Astrocyte (in vitro differentiated cells and primary cell): ENCODE measurements at regions not wholly inside any gene's neighbourhood (a gene's known extent, or its start where the extent isn't known, plus 50 kb on each side); places are given as distances from the start of the nearest gene placed in this dataset.
A peak's percentile ranks its signal among the peaks of the same experiment; 100 is the strongest.

Source experiments
- DNase-seq: peaks from one replicate; pipeline ENCODE4 v3.0.0-alpha.2; 2010; ENCODE audit warnings: low read depth
- FAIRE-seq: peaks from 2 replicates; lab custom pipeline; 2011; peaks lifted over from hg19 to GRCh38; lab: Jason Lieb, UNC
- H2AFZ ChIP-seq: 2 replicates; pipeline ENCODE4 v1.6.0; 2012; ENCODE audit warnings: low read depth, low read length, inconsistent platforms
- H3K27ac ChIP-seq: 2 replicates; pipeline ENCODE4 v1.5.1; 2011; ENCODE audit warnings: low read depth, low read length, inconsistent platforms
- H3K27me3 ChIP-seq: 2 replicates; pipeline ENCODE4 v1.6.0; 2011; ENCODE audit warnings: low read length, inconsistent platforms; ENCODE audit not compliant: insufficient read depth
- H3K36me3 ChIP-seq: 2 replicates; pipeline ENCODE4 v1.5.1; 2011; ENCODE audit warnings: low read length, inconsistent platforms; ENCODE audit not compliant: insufficient read depth
- H3K4me1 ChIP-seq: 2 replicates; pipeline ENCODE4 v1.5.1; 2011; ENCODE audit warnings: low read length, inconsistent platforms; ENCODE audit not compliant: insufficient read depth
- H3K4me2 ChIP-seq: 2 replicates; pipeline ENCODE4 v1.6.0; 2012; ENCODE audit warnings: low read length, inconsistent platforms
- H3K4me3 ChIP-seq: 2 replicates; pipeline ENCODE4 v1.5.1; 2011; ENCODE audit warnings: low read depth, mild to moderate bottlenecking, low read length, inconsistent platforms; ENCODE audit not compliant: insufficient read depth
- H3K79me2 ChIP-seq: 2 replicates; pipeline ENCODE4 v1.6.0; 2012; ENCODE audit warnings: mild to moderate bottlenecking, low read length, inconsistent platforms; ENCODE audit not compliant: insufficient read depth
- H3K9ac ChIP-seq: 2 replicates; pipeline ENCODE4 v1.6.0; 2012; ENCODE audit warnings: mild to moderate bottlenecking, low read length, inconsistent platforms
- H3K9me3 ChIP-seq: 2 replicates; pipeline ENCODE4 v1.5.1; 2012; ENCODE audit warnings: low read depth, mild to moderate bottlenecking, low read length, inconsistent platforms; ENCODE audit not compliant: insufficient read depth
- H4K20me1 ChIP-seq: 2 replicates; pipeline ENCODE4 v1.6.0; 2012; ENCODE audit warnings: low read length, inconsistent platforms; ENCODE audit not compliant: insufficient read depth
- H3K27ac Mint-ChIP-seq: one replicate; pipeline ENCODE4 v1.8.0; 2021; ENCODE audit warnings: mild to moderate bottlenecking, mixed read lengths; ENCODE audit not compliant: unreplicated experiment
- H3K27me3 Mint-ChIP-seq: one replicate; pipeline ENCODE4 v1.8.0; 2021; ENCODE audit warnings: low read depth, mixed read lengths; ENCODE audit not compliant: unreplicated experiment
- H3K36me3 Mint-ChIP-seq: one replicate; pipeline ENCODE4 v1.8.0; 2021; ENCODE audit warnings: low read depth, mixed read lengths; ENCODE audit not compliant: unreplicated experiment
- H3K4me1 Mint-ChIP-seq: one replicate; pipeline ENCODE4 v1.8.0; 2021; ENCODE audit warnings: low read depth, mixed read lengths; ENCODE audit not compliant: unreplicated experiment
- H3K4me3 Mint-ChIP-seq: one replicate; pipeline ENCODE4 v1.8.0; 2021; ENCODE audit warnings: mild to moderate bottlenecking, moderate library complexity, mixed read lengths; ENCODE audit not compliant: unreplicated experiment
- H3K9me3 Mint-ChIP-seq: one replicate; pipeline ENCODE4 v1.8.0; 2021; ENCODE audit warnings: mild to moderate bottlenecking, mixed read lengths; ENCODE audit not compliant: unreplicated experiment
- EZH2 ChIP-seq: IDR thresholded peaks from 2 replicates; pipeline ENCODE4 v1.6.1; 2012; ENCODE audit warnings: mild to moderate bottlenecking, low read length, inconsistent platforms; ENCODE audit not compliant: insufficient read depth
- TF ChIP-seq, protein P1 (sequence below): IDR thresholded peaks from 2 replicates; pipeline ENCODE4 v1.5.1; 2011; ENCODE audit warnings: low read depth, mild to moderate bottlenecking, inconsistent platforms, low read length, moderate library complexity; ENCODE audit not compliant: insufficient read depth

DNA sequence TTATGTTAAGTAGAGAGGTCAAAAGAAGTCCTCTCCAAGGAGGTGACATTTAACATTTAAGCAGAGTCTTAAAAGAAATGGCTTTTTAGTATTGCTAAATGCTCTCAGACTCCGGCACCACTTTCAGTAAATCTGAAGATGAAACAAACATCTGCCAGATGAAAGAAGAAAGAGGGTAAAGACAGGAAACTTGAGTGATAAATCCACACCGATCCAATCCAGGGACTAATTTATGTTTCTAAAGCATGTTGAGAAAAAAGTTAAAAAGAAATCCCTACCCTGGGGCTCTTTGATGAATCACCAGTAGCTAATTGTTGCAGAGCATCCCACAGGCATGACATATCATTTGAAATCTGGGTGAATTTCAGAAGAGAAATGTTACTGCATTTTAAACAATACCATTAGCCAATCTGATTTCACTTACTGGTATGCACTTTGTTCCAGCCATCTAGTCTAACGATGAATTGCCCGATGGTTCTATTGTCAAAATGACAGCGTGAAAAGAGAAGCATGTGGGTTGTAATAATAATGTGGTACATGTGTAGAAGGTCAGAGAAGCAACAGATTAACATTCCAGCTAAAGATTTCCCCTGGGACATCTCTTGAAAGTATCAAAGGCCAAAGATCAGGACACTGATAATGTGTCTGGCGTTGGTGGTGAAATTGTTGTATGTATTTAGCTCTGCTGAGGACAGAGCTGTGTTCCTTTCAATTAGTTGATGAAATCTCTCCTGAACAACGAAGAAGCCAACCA lies 485.7 kb downstream of the CSNK1G3 start:
- Mint-ChIP-seq H3K4me3 (no peak overlapping the region), H3K36me3 (no peaks in the 10 kb centered on the region), H3K4me1 (peaks cover 41% of the 10 kb centered on the region), H3K27me3 (no peaks in the 10 kb centered on the region), H3K27ac (peak overlapping the region; percentile 73), H3K9me3 (peaks cover 4% of the 10 kb centered on the region)
- Histone ChIP-seq H2AFZ (peak overlapping the region; percentile 28), H3K9me3 (no peaks in the 10 kb centered on the region), H3K4me1 (peaks cover 13% of the 10 kb centered on the region), H4K20me1 (no peaks in the 10 kb centered on the region), H3K9ac (no peak overlapping the region), H3K79me2 (no peaks in the 10 kb centered on the region), H3K27me3 (no peaks in the 10 kb centered on the region), H3K27ac (peak overlapping the region; percentile 37), H3K36me3 (no peaks in the 10 kb centered on the region), H3K4me3 (no peak overlapping the region), H3K4me2 (peak overlapping the region; percentile 61)
- TF ChIP-seq EZH2: no peak
- TF ChIP-seq, protein P1, sequence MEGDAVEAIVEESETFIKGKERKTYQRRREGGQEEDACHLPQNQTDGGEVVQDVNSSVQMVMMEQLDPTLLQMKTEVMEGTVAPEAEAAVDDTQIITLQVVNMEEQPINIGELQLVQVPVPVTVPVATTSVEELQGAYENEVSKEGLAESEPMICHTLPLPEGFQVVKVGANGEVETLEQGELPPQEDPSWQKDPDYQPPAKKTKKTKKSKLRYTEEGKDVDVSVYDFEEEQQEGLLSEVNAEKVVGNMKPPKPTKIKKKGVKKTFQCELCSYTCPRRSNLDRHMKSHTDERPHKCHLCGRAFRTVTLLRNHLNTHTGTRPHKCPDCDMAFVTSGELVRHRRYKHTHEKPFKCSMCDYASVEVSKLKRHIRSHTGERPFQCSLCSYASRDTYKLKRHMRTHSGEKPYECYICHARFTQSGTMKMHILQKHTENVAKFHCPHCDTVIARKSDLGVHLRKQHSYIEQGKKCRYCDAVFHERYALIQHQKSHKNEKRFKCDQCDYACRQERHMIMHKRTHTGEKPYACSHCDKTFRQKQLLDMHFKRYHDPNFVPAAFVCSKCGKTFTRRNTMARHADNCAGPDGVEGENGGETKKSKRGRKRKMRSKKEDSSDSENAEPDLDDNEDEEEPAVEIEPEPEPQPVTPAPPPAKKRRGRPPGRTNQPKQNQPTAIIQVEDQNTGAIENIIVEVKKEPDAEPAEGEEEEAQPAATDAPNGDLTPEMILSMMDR: no peak
- FAIRE-seq: peak; percentile 59
- peak; percentile 85 for DNase-seq

DNA sequence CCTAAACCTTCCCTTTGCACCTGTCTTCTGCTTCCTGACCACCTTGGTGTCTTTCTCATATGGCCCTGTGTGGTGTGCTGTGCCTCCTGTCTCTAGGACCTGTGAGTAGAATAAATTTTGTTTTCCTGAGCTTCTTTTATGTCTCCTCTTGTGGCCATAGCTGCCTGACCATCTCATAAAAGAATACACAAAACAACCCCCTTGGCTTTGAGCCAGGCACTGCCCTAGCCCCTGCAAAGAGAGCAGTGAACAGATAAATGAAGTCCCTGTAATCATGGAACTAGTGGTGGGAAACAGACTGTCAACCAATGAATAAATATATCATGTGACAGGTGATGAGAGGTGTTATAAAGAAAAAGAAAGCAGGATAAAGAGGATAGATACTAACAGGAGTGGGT lies 485.1 kb downstream of the CSNK1G3 start:
- Mint-ChIP-seq H3K27ac (peak overlapping the region; percentile 28), H3K4me3 (no peak overlapping the region), H3K27me3 (no peaks in the 10 kb centered on the region), H3K4me1 (peaks cover 45% of the 10 kb centered on the region), H3K36me3 (no peaks in the 10 kb centered on the region), H3K9me3 (peaks cover 4% of the 10 kb centered on the region)
- Histone ChIP-seq H3K4me2 (peak overlapping the region; percentile 61), H3K36me3 (no peaks in the 10 kb centered on the region), H3K9me3 (no peaks in the 10 kb centered on the region), H2AFZ (no peak overlapping the region), H3K9ac (no peak overlapping the region), H3K27me3 (no peaks in the 10 kb centered on the region), H4K20me1 (no peaks in the 10 kb centered on the region), H3K79me2 (no peaks in the 10 kb centered on the region), H3K4me1 (peaks cover 13% of the 10 kb centered on the region), H3K27ac (peak overlapping the region; percentile 37), H3K4me3 (no peak overlapping the region)
- FAIRE-seq (no peak), DNase-seq (no peak)
- TF ChIP-seq, protein P1: no peak
- no peak for TF ChIP-seq EZH2

DNA sequence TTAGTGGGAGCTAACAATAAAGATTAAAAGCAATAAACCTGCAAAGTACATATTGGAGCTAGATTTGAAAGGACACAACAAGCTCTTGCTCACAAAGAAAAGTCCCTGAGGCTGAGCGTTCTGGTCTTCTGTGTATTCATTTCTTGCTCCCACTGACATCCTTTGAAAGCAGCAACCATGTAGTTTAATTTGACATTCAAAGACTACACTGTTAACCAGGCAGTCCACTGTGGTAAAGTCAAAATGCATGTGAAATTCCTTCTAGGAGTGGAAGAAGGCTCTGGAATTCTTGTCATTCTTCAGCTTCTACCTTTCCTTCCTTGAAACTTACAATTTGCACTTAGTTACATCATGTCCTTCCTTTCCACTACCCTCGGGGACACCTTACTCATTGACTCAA lies 480.7 kb downstream of the CSNK1G3 start:
- H3K4me2 ChIP-seq: no peak overlapping the region
- H3K9me3 Mint-ChIP-seq: peaks cover 4% of the 10 kb centered on the region
- H2AFZ ChIP-seq: no peak overlapping the region
- H3K27me3 ChIP-seq: no peaks in the 10 kb centered on the region
- H3K36me3 Mint-ChIP-seq: no peaks in the 10 kb centered on the region
- no peak for FAIRE-seq
- no peak overlapping the region for H3K4me3 Mint-ChIP-seq
- H3K79me2 ChIP-seq: no peaks in the 10 kb centered on the region
- no peaks in the 10 kb centered on the region for H3K27me3 Mint-ChIP-seq
- H3K4me1 Mint-ChIP-seq: peaks cover 31% of the 10 kb centered on the region
- no peak overlapping the region for H3K4me3 ChIP-seq
- no peaks in the 10 kb centered on the region for H4K20me1 ChIP-seq
- peaks cover 6% of the 10 kb centered on the region for H3K4me1 ChIP-seq
- DNase-seq: no peak
- no peaks in the 10 kb centered on the region for H3K9me3 ChIP-seq
- no peaks in the 10 kb centered on the region for H3K36me3 ChIP-seq
- H3K9ac ChIP-seq: no peak overlapping the region
- no peak overlapping the region for H3K27ac ChIP-seq
- peak overlapping the region; percentile 85 for H3K27ac Mint-ChIP-seq
- TF ChIP-seq EZH2: no peak
- TF ChIP-seq, protein P1: no peak
